Fibroblast of villous mesenchyme (primary cell): ENCODE measurements at regions not wholly inside any gene's neighbourhood (a gene's known extent, or its start where the extent isn't known, plus 50 kb on each side); places are given as distances from the start of the nearest gene placed in this dataset.

Experiments used
- DNase-seq: peaks from one replicate; pipeline ENCODE4 v3.0.0-alpha.2; 2010; ENCODE audit warnings: low read depth
- H3K4me3 ChIP-seq: 2 replicates; pipeline ENCODE4 v1.5.1; 2011; ENCODE audit warnings: low read depth, mild to moderate bottlenecking, low read length
- CTCF ChIP-seq: IDR thresholded peaks from 2 replicates; pipeline ENCODE4 v1.5.1; 2012; ENCODE audit warnings: low read depth, mild to moderate bottlenecking, low read length; ENCODE audit not compliant: insufficient read depth

DNA sequence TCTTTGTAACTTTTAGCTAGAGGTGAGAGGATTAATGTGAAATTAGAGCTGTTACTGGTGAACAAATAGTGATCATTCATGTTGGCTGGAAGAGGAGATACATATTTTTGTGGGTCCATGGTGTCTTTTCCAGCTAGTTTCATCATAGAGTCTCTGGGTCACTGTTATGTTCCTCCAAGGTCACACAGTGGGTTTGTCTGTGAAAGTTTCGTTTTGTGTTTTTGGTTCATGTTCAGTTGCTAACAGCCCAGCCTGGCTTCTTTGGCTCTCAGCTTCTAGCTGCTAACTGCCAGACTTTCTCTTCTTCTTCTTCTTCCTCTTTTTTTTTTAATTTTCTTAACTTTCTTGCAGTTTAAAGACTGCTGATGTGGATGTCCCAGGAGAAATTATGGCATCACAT, 480.0 kb upstream of the SYT4 start:
- no peak overlapping the region for H3K4me3 ChIP-seq
- TF ChIP-seq CTCF: no peak
- DNase-seq: no peak

- TF ChIP-seq CTCF: no peak
- no peak for DNase-seq
- H3K4me3 ChIP-seq: no peak overlapping the region
Observed at GRCh38 chr18:43758734-43759133, 481.4 kb upstream of the SYT4 start.

DNA sequence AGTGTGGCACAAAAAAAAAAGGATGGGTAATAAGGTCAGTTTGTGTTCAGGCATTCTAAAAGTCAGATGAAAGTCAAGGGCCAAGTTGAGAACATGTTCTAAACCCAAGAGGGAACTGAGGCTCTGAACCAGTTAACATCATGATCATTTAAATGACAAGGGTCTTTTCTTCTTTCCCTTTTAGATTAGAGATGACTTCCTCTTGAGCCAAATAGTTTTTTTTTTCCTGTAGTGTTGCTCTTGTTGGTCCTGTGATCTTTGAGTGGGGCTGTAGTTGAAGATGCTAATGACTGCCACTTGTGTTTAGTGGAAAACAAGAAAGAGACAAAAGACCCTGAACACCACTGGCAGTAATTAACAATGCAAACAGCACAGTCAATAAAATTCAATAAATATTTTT, 482.7 kb upstream of the SYT4 start:
- no peak overlapping the region for H3K4me3 ChIP-seq
- DNase-seq: no peak
- TF ChIP-seq CTCF: no peak

DNA sequence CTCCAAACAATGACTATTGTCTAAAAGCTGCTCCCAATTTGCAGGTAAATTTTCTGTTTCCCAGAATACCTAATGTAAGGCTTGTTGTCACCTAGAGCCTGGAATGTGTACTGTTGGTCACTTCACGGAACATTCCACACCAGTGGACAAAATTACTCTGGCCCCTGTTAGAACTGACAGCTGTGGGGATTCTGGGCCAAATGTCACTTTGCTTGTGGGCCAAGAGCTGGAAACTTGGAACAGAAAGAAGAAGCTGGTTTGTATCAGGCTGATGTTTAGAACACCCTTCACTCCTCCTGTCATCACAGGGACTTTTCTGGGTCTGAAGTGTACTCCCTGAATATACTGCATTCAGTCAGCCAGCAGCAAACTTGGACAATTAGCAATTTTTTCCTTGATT, 495.6 kb upstream of the SYT4 start:
- TF ChIP-seq CTCF: no peak
- DNase-seq: no peak
- H3K4me3 ChIP-seq: no peak overlapping the region

DNA sequence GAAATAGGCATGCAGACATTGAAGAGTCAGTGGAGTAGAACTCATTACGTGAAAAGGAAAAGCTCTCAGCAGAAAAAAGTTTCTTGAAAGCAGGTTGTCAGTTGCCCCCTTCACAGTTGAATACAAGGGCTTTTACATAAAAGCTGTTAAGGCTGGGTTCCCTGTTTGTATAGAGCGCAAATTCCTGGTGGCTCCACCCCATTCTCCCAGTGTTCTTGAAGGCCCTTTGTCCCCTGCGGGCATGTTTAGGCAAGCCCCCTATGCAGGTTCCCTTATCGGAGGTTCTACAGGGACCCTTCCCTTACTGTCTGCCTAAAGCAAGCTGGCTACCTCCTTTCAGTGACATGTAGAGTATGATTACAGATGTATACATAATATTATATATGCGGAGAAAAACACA, 497.2 kb upstream of the SYT4 start:
- no peak overlapping the region for H3K4me3 ChIP-seq
- no peak for DNase-seq
- no peak for TF ChIP-seq CTCF

GRCh38 chr18:43775591-43775990, 498.3 kb upstream of the SYT4 start:
- DNase-seq: no peak
- no peak overlapping the region for H3K4me3 ChIP-seq
- TF ChIP-seq CTCF: no peak

DNA sequence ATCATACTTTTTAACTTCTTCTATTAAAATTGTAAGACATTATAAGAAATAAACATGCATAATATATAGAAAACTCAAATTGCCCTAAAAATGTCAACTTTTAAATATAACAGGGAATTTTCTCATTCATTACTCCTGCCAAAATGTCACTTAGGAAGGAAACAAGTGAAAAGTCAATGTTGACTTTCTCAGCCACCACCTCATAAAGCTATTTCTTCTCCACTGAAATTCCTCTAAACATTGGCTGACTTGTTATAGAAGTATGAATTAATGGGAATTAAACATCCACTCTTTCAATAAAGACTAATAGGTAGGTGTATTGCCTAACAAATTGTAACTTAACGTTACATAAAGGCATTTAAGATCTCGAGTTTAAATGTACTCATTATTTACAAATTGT, 499.7 kb upstream of the SYT4 start:
- no peak overlapping the region for H3K4me3 ChIP-seq
- no peak for DNase-seq
- TF ChIP-seq CTCF: no peak
